Hematopoietic multipotent progenitor cell (in vitro differentiated cells): ENCODE measurements at regions not wholly inside any gene's neighbourhood (a gene's known extent, or its start where the extent isn't known, plus 50 kb on each side); places are given as distances from the start of the nearest gene placed in this dataset.

Experiments used
- DNase-seq, 3 donors: peaks; one replicate each; pipeline ENCODE4 v3.0.0-alpha.2; 2011 to 2015; ENCODE audit warnings: low read depth in 2 of 3, low spot score in 2 of 3

GRCh38 chr1:5506634-5507033 lies 485.6 kb downstream of the NPHP4 start:
- DNase-seq: no peak

GRCh38 chr1:5505944-5506343 lies 486.3 kb downstream of the NPHP4 start:
- DNase-seq: no peak

GRCh38 chr1:5504364-5504740 lies 487.9 kb downstream of the NPHP4 start:
- DNase-seq: no peak

- no peak for DNase-seq
Observed at GRCh38 chr1:5503556-5504363, 488.5 kb downstream of the NPHP4 start.

- DNase-seq: no peak
Observed at GRCh38 chr1:5502311-5503194, 489.7 kb downstream of the NPHP4 start.

GRCh38 chr1:5501206-5501930 lies 490.9 kb downstream of the NPHP4 start:
- no peak for DNase-seq

- no peak for DNase-seq
Observed at GRCh38 chr1:5500541-5500940, 491.7 kb downstream of the NPHP4 start.

- no peak for DNase-seq
Observed at GRCh38 chr1:5497503-5497902, 494.7 kb downstream of the NPHP4 start.

- no peak for DNase-seq
Observed at GRCh38 chr1:5495596-5496410, 496.4 kb downstream of the NPHP4 start.

GRCh38 chr1:5494518-5494917 lies 497.7 kb downstream of the NPHP4 start:
- DNase-seq: no peak

GRCh38 chr1:5493851-5494311 lies 498.3 kb downstream of the NPHP4 start:
- DNase-seq: no peak

GRCh38 chr1:5493275-5493674 lies 498.9 kb downstream of the NPHP4 start:
- no peak for DNase-seq

GRCh38 chr1:5492846-5493245 lies 499.4 kb downstream of the NPHP4 start:
- DNase-seq: no peak

- DNase-seq: no peak
Observed at GRCh38 chr1:5491207-5491904, 500.9 kb downstream of the NPHP4 start.

GRCh38 chr1:5490635-5491034 lies 501.6 kb downstream of the NPHP4 start:
- no peak for DNase-seq

- DNase-seq: peak in 1 of 3 donors; percentile 15
Observed at GRCh38 chr1:5488448-5488847, 503.8 kb downstream of the NPHP4 start.

GRCh38 chr1:5485968-5486696 lies 506.1 kb downstream of the NPHP4 start:
- DNase-seq: no peak

GRCh38 chr1:5485436-5485835 lies 506.8 kb downstream of the NPHP4 start:
- DNase-seq: no peak
